GM21381 (cell line): ENCODE measurements at regions not wholly inside any gene's neighbourhood (a gene's known extent, or its start where the extent isn't known, plus 50 kb on each side); places are given as distances from the start of the nearest gene placed in this dataset.

Source experiments
- ATAC-seq: cut with Tn5 transposase; IDR thresholded peaks from one replicate; pipeline ENCODE4 v1.9.1; 2021; ENCODE audit warnings: mild to moderate bottlenecking, moderate library complexity; ENCODE audit not compliant: unreplicated experiment

- no peak for ATAC-seq
These were observed 1240.3 kb downstream of the BRD1 start for GRCh38 chr22:48587236-48587865.

GRCh38 chr22:48586799-48587185 lies 1240.9 kb downstream of the BRD1 start:
- no peak for ATAC-seq

GRCh38 chr22:48585916-48586798 lies 1241.5 kb downstream of the BRD1 start:
- ATAC-seq = no peak

DNA sequence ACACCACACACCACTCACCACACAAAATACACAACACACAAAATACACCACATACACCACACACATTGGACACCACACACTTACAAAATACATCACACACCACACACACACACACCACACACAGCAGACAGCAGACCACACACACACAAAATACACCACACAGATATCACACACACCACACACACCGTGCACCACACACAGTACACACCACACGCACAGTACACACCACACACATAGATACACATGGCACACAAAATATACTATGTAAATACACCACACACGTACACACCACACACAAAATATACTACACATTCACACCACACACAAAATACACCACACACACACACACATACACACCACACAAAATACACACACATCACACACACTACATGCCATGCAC lies 1243.5 kb downstream of the BRD1 start:
- no peak for ATAC-seq

GRCh38 chr22:48581796-48582469 lies 1245.7 kb downstream of the BRD1 start:
- no peak for ATAC-seq

DNA sequence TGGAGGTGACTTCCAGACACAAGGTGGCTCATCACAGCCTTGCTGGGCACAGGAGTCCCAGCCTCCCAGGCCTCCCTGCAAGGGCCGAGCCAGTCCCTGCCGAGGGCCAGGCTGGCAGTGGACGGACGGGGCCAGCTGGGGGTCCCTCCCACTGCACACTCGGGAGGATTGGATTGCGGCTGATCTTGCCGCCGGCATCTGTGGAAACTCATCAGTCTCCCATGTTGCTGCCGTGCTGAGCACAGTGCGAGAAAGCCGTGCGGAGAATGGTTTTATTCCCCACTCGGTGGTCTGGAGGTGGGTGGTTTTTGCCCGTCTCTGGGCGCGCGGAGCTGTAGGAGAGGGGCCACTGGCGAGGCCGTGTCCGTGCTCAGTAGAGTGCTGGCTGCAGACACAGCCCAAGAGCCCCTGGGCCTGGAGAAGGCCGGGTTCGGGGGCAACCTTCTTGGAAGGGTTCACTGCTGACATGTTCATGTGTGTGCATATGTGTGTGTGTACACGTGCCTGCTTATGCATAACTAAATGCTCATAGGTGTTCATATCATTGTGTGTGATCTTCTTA lies 1246.4 kb downstream of the BRD1 start:
- no peak for ATAC-seq

DNA sequence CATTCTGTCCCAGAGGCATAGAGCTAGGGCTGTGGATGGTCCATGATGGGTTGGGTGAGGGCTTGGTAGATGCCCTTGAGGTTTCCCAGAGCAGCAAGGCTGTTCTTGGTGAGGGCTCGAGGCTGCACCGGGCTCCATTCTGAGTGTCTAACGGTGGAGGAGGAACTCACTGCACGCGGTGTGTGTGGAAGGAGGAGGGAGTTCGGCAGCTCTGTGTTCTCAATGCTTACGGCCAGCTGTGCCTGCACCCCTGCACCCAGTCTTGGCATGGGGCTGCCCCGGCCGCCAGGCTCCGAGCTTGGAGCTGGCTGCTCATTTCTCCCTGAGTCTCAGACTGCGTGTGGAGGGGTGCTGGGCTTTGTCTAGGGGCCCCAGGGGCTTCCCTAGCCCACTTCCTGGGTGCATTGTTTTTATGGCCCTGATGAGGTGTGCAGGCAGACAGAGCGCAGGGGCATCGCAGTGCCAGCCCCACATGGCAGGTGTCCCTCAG lies 1247.1 kb downstream of the BRD1 start:
- no peak for ATAC-seq

DNA sequence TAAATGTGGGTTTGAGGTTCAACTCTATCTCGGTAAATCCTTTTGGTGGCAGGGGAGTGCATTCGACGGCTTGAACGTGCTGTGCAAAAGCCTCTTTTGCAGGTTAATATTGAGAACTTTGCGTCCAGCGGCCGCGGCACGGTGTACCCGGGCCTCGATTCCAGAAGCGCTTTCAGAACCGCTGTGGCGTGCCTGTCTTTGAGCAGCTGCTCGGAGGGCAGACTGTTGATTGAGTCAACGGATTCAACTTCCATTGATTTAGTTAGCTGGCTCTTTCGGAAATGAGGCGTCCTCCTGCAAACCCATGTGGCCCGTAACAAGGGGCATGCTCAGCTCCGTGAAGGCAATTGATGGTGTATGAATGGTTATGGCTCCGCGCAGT lies 1247.8 kb downstream of the BRD1 start:
- no peak for ATAC-seq

- no peak for ATAC-seq
These were observed 1248.4 kb downstream of the BRD1 start for GRCh38 chr22:48579043-48579927.

DNA sequence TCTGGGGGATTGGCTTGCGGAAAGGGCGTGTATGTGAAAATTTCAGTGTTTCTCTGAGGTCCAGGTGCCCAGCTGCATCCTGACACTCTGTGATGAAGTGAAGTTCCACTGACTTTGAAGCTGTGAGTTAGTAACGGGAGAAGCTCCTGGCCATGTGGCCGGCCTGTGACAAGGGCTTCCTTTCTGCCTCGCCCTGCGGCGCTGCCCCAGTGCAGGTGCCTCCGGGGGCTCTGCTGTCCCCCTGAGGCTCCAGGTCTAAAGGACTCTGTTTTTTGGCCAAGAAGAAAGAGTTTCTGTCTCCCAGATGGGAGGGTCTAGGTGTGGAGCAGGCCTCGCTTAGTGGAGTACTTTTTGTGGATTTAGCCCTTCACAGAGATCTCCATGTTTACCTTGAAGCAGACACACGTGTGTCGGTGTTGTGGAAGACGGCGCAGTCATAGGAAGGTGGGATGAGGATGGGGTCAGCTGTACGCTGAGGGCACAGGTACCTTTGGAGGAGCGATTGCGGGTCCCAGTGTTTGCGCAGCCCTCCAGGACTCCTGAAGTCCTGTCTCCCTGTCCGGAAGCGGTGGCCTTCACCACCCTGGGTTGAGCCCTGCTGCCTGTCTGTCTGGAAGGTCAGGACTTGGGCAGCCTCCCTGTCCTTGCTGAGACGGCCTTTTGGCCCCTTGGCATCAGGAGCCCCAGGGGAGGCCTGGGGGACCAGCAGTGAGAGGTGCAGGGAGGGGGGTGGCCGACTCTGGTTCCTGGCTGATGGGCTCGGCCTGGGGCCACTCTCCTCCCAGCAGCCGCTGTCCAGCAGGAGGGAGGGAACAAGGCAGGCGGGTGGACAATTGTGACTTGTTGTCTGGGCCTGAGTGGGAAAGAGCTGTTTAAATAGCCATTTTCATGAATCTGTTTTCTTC lies 1249.3 kb downstream of the BRD1 start:
- ATAC-seq = no peak

GRCh38 chr22:48577691-48578090 lies 1250.0 kb downstream of the BRD1 start:
- ATAC-seq = no peak

DNA sequence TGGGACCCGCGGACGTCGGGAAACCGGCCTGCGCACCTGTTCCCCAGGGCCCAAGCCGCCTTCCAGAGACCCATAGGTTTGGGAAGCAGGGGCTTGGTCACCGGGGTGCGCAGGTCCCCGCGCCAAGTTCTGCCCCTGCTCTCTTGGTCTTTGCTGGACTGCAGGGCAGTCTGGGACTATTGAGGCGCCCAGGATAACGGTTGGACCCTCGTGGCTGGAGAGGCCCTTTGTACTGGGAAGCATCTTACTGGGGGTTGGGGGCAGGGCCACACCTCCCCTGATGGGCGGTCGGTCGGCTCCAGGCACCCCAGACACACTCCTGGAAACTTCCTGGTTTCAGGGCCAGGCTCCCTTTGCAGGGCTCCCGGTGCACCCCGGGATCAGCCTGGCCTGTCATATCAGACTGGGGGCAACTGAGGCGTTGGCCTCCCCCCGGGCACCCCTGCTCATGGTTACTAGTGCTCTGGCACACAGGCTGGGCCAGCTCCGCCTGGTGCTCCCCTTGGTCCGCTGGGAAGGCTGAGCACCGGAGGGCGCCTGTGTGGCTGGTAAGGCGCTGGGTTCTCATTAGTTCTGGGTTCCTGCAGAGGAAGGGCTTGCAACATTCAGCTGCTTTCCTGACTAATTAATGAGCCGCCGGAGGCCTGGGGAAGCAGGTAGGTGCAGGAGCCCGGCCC lies 1250.5 kb downstream of the BRD1 start:
- ATAC-seq = no peak

DNA sequence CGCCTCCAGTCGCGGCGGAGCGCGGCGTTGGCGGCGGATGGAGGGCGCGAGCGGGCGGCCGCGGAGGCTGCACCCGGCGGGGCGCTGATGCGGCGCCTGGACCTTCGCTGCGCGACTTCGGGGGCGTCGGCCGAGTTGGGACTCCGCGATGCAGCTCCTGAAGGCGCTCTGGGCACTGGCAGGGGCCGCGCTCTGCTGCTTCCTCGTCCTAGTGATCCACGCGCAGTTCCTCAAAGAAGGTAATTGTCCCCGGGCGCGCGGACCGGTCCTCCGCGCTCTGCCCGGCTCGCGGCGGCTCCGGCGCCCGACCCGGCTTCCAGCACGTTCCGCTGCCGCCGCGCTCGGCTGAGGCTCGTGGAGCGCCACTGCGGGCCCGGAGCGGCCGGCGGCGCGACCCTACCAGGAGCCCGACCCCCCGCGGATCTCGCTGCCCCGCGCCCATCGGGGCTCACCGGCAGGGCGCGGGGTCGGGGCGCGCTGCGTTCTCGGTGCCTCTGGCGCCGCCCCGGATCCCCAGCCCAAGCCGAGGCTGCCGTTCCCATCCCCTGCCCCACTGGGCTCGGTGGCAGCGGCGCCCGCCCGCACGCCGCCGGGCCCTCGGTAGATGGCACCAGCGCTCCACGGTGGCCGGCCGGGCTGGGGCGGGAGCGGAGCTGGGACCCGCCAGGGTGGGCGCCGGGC lies 1251.2 kb downstream of the BRD1 start:
- ATAC-seq = no peak

- no peak for ATAC-seq
These were observed 1251.9 kb downstream of the BRD1 start for GRCh38 chr22:48575618-48576332.

DNA sequence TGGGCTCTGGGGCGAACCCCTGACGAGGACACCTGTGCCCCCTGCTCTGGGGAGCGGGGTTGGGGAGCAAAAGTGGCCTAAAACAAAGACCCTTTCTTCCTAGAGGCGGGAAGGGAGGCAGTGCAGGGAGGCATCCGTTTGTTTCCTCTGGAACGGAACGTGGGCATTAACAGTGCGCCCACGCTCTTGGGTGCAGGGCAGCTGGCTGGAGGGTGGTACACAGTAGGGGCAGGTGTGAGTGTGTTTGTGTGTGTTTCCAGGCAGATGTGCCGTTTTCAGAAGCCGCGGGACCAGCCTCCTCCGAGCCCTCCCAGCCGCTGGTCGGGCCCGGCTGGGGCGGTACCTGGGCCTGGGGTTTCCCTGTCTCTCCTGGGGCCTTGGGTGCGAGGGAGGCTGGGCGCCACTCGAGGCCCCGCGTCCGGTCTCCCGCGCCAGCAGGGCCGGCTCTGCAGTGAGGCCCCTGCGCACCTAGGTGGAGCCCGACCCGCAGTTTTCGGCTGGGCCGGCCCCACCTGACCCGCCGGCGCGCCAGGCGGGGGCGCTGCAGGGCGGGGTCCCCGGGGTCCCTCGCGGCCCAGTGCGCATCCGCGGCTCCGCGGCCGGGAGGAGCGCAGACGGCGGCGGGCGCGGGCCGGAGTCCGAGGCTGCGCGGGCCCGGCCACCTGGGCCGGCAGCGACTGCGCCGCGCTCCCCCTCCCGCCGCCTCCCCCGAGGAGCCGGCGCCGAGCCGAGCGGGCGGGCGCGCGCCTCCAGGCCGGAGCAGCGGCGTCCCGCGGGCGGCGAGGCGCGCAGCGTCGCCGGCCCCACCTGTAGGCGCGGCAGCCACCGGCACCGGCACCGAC lies 1252.7 kb downstream of the BRD1 start:
- no peak for ATAC-seq

DNA sequence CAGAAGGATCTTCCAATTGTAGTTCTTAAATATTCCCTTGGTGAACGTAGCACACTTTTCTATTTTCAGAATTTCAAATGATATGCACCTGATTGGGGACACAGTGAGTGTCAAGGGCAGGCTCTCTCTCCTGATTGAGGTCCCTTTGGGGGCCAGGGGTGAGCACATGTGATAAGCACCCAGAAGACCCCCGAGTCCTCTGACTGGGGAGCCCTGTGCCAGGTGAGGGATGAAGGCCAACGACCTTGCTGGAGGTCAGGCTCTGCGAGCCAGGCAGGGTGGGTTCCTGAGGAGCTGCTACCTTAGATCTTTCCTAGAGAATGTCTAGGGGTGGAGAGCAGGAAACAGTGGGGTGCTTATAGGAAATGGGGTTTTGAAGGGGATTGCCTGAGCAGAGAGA lies 1253.9 kb downstream of the BRD1 start:
- ATAC-seq = no peak

DNA sequence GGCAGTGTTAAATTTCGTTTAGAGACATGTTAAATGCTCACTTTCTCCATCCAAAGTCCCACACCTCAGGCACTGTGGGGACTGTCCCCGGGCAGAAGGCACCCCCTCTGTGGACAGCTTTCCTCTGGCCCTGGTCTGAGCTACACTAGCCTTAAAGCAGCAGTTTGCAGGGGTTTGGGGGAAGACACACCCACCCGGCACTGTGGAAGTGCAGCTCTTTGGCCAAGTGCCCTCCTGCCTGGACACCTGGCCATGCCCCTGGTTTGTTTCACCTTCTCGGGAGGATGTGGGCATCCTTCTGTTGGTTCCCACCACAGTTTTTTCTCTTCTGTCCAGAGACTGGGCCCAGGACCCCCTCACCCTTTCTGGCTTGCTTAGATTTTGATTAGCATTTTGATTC lies 1254.7 kb downstream of the BRD1 start:
- no peak for ATAC-seq
